BE2C (cell line): ENCODE measurements at regions not wholly inside any gene's neighbourhood (a gene's known extent, or its start where the extent isn't known, plus 50 kb on each side); places are given as distances from the start of the nearest gene placed in this dataset.

ENCODE experiments used
- DNase-seq: peaks from one replicate; pipeline ENCODE4 v3.0.0-alpha.2; 2020
- H3K27me3 ChIP-seq: fragments of 250-450 bp; sonication (Bioruptor Pico); 2 replicates; pipeline ENCODE4 v1.5.1; 2020; ENCODE audit warnings: mild to moderate bottlenecking
- H3K36me3 ChIP-seq: fragments of 250-450 bp; sonication (Bioruptor Pico); 2 replicates; pipeline ENCODE4 v1.5.1; 2020; ENCODE audit warnings: mild to moderate bottlenecking
- H3K4me1 ChIP-seq: fragments of 250-450 bp; sonication (Bioruptor Pico); 2 replicates; pipeline ENCODE4 v1.5.1; 2020
- H3K4me3 ChIP-seq: 2 replicates; pipeline ENCODE4 v1.5.1; 2011; ENCODE audit warnings: low read depth, low read length
- H3K9me3 ChIP-seq: fragments of 250-450 bp; sonication (Bioruptor Pico); 2 replicates; pipeline ENCODE4 v1.5.1; 2020
- TF ChIP-seq, protein P1 (sequence below): IDR thresholded peaks from 2 replicates; pipeline ENCODE4 v1.5.1; 2012; ENCODE audit warnings: mild to moderate bottlenecking, low read depth, low read length

DNA sequence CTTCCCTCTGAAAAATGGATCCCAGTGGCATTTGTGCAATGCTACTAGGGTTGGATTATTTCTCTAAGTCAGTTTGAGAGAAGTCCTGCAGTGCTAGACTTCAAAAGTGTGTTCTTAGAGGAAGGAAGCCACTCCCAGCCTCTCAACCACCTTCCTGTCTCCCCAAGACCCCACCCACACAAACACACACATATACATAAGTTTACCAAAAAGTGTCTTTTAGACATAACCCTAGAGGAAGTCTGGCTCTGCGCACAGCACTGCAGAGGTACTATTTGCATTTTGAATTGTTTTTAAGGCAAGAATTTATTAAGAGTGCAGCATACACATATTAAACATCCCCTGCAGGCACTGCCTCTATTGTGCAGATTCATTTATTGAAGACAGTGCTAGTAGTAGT lies 127.3 kb downstream of the HHIPL2 start:
- DNase-seq, result no peak
- Histone ChIP-seq H3K9me3 (no peaks in the 10 kb centered on the region), H3K36me3 (no peaks in the 10 kb centered on the region), H3K4me3 (no peak overlapping the region), H3K4me1 (no peaks in the 10 kb centered on the region), H3K27me3 (no peaks in the 10 kb centered on the region; the same call in 1 of the 2 replicates)
- TF ChIP-seq, protein P1, sequence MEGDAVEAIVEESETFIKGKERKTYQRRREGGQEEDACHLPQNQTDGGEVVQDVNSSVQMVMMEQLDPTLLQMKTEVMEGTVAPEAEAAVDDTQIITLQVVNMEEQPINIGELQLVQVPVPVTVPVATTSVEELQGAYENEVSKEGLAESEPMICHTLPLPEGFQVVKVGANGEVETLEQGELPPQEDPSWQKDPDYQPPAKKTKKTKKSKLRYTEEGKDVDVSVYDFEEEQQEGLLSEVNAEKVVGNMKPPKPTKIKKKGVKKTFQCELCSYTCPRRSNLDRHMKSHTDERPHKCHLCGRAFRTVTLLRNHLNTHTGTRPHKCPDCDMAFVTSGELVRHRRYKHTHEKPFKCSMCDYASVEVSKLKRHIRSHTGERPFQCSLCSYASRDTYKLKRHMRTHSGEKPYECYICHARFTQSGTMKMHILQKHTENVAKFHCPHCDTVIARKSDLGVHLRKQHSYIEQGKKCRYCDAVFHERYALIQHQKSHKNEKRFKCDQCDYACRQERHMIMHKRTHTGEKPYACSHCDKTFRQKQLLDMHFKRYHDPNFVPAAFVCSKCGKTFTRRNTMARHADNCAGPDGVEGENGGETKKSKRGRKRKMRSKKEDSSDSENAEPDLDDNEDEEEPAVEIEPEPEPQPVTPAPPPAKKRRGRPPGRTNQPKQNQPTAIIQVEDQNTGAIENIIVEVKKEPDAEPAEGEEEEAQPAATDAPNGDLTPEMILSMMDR, result no peak

DNA sequence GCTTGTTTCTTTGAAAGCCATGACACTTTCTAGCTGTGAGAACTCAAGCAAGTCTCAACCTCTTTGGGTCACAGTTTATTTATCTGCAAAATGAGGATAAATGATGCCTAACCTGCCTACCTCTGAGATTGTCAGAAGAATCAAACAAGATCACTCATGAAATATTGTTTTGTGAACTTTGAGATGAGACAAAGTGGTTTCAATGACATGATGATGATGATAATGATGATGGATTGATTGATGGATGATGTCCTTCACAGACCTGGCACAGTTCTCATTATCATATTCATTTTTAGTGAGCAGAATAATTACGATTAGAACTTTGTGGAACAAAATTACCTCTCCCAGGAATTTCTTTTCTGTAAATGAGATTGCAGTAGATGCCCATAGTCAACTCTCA lies 129.2 kb downstream of the HHIPL2 start:
- Histone ChIP-seq H3K4me1 (no peaks in the 10 kb centered on the region), H3K36me3 (no peaks in the 10 kb centered on the region), H3K9me3 (no peaks in the 10 kb centered on the region), H3K4me3 (no peak overlapping the region), H3K27me3 (no peaks in the 10 kb centered on the region; the same call in 1 of the 2 replicates)
- TF ChIP-seq, protein P1, result no peak
- DNase-seq, result no peak

- no peaks in the 10 kb centered on the region for H3K9me3 ChIP-seq
- TF ChIP-seq, protein P1, result no peak
- H3K4me3 ChIP-seq, result no peak overlapping the region
- H3K36me3 ChIP-seq, result no peaks in the 10 kb centered on the region
- H3K27me3 ChIP-seq, result no peaks in the 10 kb centered on the region; the same call in 1 of the 2 replicates
- no peak for DNase-seq
- H3K4me1 ChIP-seq, result no peaks in the 10 kb centered on the region
Measured at GRCh38 chr1:222417264-222417663, 130.6 kb downstream of the HHIPL2 start.

DNA sequence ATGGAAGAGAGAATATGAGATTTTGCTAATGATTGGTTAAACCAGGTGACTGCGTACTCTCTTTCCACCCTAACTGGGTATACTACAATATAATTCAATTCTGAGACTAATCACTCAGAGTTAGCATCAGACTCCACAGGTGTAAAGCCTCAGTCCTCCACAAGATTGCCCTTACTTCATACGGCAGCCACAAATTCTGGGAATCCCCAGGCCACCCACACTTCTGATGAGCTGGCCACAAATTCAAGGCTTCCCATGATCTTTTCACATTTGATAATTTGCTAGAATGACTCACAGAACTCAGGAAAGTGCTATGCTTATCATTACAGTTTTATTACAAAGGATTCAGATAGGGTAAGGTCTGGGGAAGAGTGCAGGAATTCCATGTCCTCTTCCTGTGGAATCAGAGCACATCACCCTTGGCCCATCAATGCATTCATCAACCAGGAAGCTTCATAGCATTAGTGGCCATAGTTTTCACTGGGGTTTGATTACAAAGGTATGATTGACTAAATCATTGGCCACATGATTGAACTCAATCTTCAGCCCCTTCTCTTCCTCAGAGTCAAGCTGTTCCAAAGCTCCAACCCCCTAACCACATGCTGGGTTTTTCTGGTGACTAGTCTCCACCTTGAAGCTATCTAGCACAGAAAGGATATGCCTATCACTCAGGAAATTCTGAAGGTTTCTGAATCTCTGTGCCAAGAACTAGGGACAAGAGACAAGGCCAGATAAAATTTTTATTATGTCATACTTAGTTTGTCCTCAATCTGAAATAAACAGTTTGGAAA lies 131.7 kb downstream of the HHIPL2 start:
- TF ChIP-seq, protein P1, result no peak
- DNase-seq, result no peak
- H3K36me3 ChIP-seq, result no peaks in the 10 kb centered on the region
- no peak overlapping the region for H3K4me3 ChIP-seq
- H3K9me3 ChIP-seq, result no peaks in the 10 kb centered on the region
- no peaks in the 10 kb centered on the region for H3K4me1 ChIP-seq
- no peaks in the 10 kb centered on the region; the same call in 1 of the 2 replicates for H3K27me3 ChIP-seq

GRCh38 chr1:222415441-222415840 lies 132.5 kb downstream of the HHIPL2 start:
- DNase-seq, result no peak
- Histone ChIP-seq H3K27me3 (no peaks in the 10 kb centered on the region; the same call in 1 of the 2 replicates), H3K9me3 (no peaks in the 10 kb centered on the region), H3K36me3 (no peaks in the 10 kb centered on the region), H3K4me1 (no peaks in the 10 kb centered on the region), H3K4me3 (no peak overlapping the region)
- TF ChIP-seq, protein P1, result no peak

- DNase-seq, result no peak
- Histone ChIP-seq H3K4me1 (no peaks in the 10 kb centered on the region), H3K36me3 (no peaks in the 10 kb centered on the region), H3K27me3 (no peaks in the 10 kb centered on the region; the same call in 1 of the 2 replicates), H3K9me3 (no peaks in the 10 kb centered on the region), H3K4me3 (no peak overlapping the region)
- TF ChIP-seq, protein P1, result no peak
Measured at GRCh38 chr1:222413991-222414549, 133.8 kb downstream of the HHIPL2 start.
